Mesothelial cell of epicardium (in vitro differentiated cells): ENCODE measurements at regions not wholly inside any gene's neighbourhood (a gene's known extent, or its start where the extent isn't known, plus 50 kb on each side); places are given as distances from the start of the nearest gene placed in this dataset.

Experiments used
- DNase-seq, 2 experiments: peaks; one replicate each; pipeline ENCODE4 v3.0.0; 2021; ENCODE audit warnings: low spot score in 2 of 2; ENCODE audit not compliant: unreplicated experiment in 2 of 2
- H3K27ac Mint-ChIP-seq: 2 replicates; pipeline ENCODE4 v1.8.0; 2021; ENCODE audit warnings: mixed read lengths
- H3K27me3 Mint-ChIP-seq: 2 replicates; pipeline ENCODE4 v1.8.0; 2021; ENCODE audit warnings: low read depth, mixed read lengths
- H3K36me3 Mint-ChIP-seq: 2 replicates; pipeline ENCODE4 v1.8.0; 2021; ENCODE audit warnings: mixed read lengths
- H3K4me1 Mint-ChIP-seq: 2 replicates; pipeline ENCODE4 v1.8.0; 2021; ENCODE audit warnings: mixed read lengths
- H3K4me3 Mint-ChIP-seq: 2 replicates; pipeline ENCODE4 v1.8.0; 2021; ENCODE audit warnings: mild to moderate bottlenecking, moderate library complexity, mixed read lengths
- H3K9me3 Mint-ChIP-seq: 2 replicates; pipeline ENCODE4 v1.8.0; 2021; ENCODE audit warnings: mixed read lengths
- TF ChIP-seq, protein P1 (sequence below): fragments of 200-600 bp; sonication (generic); IDR thresholded peaks from one replicate; pipeline ENCODE4 v1.5.0; 2021; ENCODE audit warnings: antibody characterized with exemption; ENCODE audit not compliant: unreplicated experiment

DNA sequence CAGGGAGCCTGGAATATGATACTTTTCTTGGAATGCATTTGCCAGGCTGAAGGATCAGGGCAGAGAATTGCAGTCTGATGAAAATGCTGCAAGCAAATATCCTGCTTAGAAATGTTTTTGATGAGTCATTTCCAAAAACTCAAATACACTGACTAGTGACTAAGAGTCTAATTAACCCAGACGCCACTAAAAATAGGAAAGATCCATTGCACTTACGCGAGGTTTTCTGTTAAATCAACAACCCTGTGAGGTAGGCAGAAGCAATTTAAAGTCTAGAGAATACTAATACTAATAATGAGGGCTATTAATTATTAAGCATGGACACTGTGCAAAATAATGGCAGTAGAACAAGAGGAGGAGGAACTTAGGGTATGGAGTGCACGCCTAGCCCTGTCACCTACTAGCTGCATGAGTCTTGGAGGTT is 130.1 kb upstream of the DOK5 start:
- Mint-ChIP-seq H3K9me3 (no peaks in the 10 kb centered on the region), H3K27me3 (no peaks in the 10 kb centered on the region), H3K27ac (no peak overlapping the region), H3K36me3 (no peaks in the 10 kb centered on the region), H3K4me3 (no peak overlapping the region), H3K4me1 (peaks cover 7% of the 10 kb centered on the region)
- TF ChIP-seq, protein P1, sequence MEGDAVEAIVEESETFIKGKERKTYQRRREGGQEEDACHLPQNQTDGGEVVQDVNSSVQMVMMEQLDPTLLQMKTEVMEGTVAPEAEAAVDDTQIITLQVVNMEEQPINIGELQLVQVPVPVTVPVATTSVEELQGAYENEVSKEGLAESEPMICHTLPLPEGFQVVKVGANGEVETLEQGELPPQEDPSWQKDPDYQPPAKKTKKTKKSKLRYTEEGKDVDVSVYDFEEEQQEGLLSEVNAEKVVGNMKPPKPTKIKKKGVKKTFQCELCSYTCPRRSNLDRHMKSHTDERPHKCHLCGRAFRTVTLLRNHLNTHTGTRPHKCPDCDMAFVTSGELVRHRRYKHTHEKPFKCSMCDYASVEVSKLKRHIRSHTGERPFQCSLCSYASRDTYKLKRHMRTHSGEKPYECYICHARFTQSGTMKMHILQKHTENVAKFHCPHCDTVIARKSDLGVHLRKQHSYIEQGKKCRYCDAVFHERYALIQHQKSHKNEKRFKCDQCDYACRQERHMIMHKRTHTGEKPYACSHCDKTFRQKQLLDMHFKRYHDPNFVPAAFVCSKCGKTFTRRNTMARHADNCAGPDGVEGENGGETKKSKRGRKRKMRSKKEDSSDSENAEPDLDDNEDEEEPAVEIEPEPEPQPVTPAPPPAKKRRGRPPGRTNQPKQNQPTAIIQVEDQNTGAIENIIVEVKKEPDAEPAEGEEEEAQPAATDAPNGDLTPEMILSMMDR = no peak
- no peak for DNase-seq

DNA sequence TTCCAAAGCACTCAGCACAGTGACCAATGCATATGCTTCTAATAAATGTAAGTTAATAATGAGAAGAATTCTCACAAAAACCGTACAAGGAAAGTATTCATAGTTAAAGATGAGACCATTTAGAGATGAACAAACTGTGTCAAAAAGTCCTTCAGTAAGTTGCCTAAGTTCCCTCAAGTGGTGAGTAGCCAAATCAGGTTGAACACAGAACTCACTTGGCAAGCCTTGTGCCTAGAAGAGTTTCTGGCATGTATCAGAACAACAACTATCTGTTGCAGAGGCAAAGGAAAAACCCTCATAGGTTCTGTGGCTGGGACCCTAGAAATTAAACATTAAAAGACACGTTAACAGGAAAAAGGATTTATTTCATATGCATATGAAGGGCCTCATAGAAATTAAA is 129.6 kb upstream of the DOK5 start:
- TF ChIP-seq, protein P1 = no peak
- Mint-ChIP-seq H3K4me1 (peaks cover 4% of the 10 kb centered on the region), H3K4me3 (no peak overlapping the region), H3K27me3 (no peaks in the 10 kb centered on the region), H3K36me3 (no peaks in the 10 kb centered on the region), H3K9me3 (no peaks in the 10 kb centered on the region), H3K27ac (no peak overlapping the region)
- no peak for DNase-seq

DNA sequence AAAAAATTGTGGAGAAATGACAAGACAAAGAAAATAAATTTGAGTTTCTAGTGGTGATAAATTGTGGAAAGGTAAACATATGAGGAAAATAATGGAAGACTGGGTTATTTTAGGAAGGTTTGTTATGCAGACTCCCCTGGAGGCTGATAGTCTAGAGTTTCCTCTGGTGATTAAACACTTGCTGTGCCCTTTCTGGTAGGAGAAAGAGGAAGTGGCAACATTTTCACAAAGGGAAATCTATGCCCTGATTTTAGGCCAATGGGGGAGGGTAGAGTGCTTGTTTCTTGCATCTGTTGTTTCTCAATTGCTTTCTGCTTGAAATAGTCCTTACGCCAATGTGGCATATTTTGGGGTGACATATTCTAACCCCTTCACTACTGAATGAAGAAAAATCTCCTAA is 129.1 kb upstream of the DOK5 start:
- Mint-ChIP-seq H3K27me3 (no peaks in the 10 kb centered on the region), H3K9me3 (no peaks in the 10 kb centered on the region), H3K27ac (no peak overlapping the region), H3K36me3 (no peaks in the 10 kb centered on the region), H3K4me3 (no peak overlapping the region), H3K4me1 (peaks cover 4% of the 10 kb centered on the region)
- DNase-seq = no peak
- TF ChIP-seq, protein P1 = no peak

DNA sequence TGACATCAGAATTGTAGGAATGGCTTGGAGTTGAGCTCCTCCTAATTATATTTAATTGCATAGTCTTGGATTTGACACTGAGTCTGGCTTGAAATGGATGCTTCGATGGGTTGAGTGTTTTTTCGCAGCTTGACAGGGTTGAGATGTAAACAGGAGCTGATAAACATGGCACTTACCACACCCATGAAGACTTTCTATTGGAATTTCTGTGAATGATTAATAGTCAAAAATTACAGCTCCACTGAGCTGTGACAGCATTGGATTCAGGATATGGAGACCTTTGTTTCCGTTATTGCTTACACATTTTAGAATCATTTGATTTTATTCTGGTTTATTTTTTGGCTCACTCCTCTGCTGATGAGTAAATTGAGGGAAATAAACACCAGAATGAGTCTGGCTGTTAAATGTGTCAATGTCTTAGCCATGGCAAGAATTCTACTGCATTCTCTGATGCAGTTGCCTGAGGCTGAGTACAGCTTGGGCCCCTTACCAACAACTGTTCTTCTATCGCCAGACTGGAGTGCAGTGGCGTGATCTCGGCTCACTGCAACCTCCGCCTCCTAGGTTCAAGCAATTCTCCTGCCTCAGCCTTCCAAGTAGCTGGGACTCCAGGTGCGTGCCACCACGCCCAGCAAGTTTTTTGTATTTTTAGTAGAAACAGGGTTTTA is 128.1 kb upstream of the DOK5 start:
- Mint-ChIP-seq H3K36me3 (no peaks in the 10 kb centered on the region), H3K27me3 (no peaks in the 10 kb centered on the region), H3K4me1 (peaks cover 4% of the 10 kb centered on the region), H3K4me3 (no peak overlapping the region), H3K9me3 (no peaks in the 10 kb centered on the region), H3K27ac (no peak overlapping the region)
- DNase-seq = no peak
- TF ChIP-seq, protein P1 = no peak

DNA sequence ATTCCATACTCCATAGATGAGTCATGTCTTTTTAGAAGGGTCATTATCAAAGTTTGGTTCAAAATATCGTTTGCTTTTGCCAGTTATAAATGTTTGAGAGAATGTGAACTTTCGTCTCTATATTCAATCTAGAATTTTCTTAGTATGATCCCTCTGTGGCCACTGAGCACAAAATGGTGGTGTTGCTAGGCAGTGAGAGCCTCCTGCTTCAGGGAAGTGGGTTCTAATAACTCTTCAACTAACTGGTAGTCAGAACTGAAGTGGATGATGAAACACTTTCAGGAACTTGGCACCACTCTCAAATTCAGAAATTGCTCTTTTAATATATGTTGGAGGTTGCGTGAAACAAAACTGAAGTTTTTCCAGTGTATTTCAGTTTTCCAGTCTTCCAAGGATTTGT is 125.0 kb upstream of the DOK5 start:
- Mint-ChIP-seq H3K27ac (no peak overlapping the region), H3K36me3 (no peaks in the 10 kb centered on the region), H3K4me1 (peaks cover under 1% of the 10 kb centered on the region), H3K9me3 (no peaks in the 10 kb centered on the region), H3K27me3 (no peaks in the 10 kb centered on the region), H3K4me3 (no peak overlapping the region)
- DNase-seq = no peak
- TF ChIP-seq, protein P1 = no peak
